ENCODE measurements at regions not wholly inside any gene's neighbourhood (a gene's known extent, or its start where the extent isn't known, plus 50 kb on each side); places are given as distances from the start of the nearest gene placed in this dataset.
A peak's percentile ranks its signal among the peaks of the same experiment; 100 is the strongest.

GRCh38 chr2:226611944-226612318, 187.7 kb downstream of the IRS1 start:
- H3K27ac Mint-ChIP-seq, result peak overlapping the region; percentile 78
- peaks cover 26% of the 10 kb centered on the region for H3K4me1 Mint-ChIP-seq
- H3K36me3 Mint-ChIP-seq, result peaks cover 3% of the 10 kb centered on the region
- H3K27me3 Mint-ChIP-seq (ENCODE audit: low read depth), result no peaks in the 10 kb centered on the region
- H3K4me3 Mint-ChIP-seq, result no peak overlapping the region
- peaks cover 13% of the 10 kb centered on the region for H3K9me3 Mint-ChIP-seq
- no peak for DNase-seq (ENCODE audit: low spot score in 2 of 2, unreplicated experiment in 2 of 2)
- no peak for TF ChIP-seq CTCF (IDR thresholded peaks at IDR 0.05; ENCODE audit: unreplicated experiment)

- H3K4me3 Mint-ChIP-seq, result no peak overlapping the region
- no peaks in the 10 kb centered on the region for H3K27me3 Mint-ChIP-seq (ENCODE audit: low read depth)
- peaks cover 26% of the 10 kb centered on the region for H3K4me1 Mint-ChIP-seq
- TF ChIP-seq CTCF (IDR thresholded peaks at IDR 0.05; ENCODE audit: unreplicated experiment), result no peak
- no peak for DNase-seq (ENCODE audit: low spot score in 2 of 2, unreplicated experiment in 2 of 2)
- H3K36me3 Mint-ChIP-seq, result peaks cover 2% of the 10 kb centered on the region
- H3K9me3 Mint-ChIP-seq, result peaks cover 13% of the 10 kb centered on the region
- peak overlapping the region; percentile 78 for H3K27ac Mint-ChIP-seq
These were observed 188.2 kb downstream of the IRS1 start for GRCh38 chr2:226611196-226611943.

- Mint-ChIP-seq H3K27ac (no peak overlapping the region), H3K36me3 (peaks cover 2% of the 10 kb centered on the region), H3K9me3 (peaks cover 10% of the 10 kb centered on the region), H3K4me3 (no peak overlapping the region), H3K4me1 (peaks cover 18% of the 10 kb centered on the region), H3K27me3 (ENCODE audit: low read depth) (no peaks in the 10 kb centered on the region)
- DNase-seq (ENCODE audit: low spot score in 2 of 2, unreplicated experiment in 2 of 2), result no peak
- no peak for TF ChIP-seq CTCF (IDR thresholded peaks at IDR 0.05; ENCODE audit: unreplicated experiment)
These were observed 190.3 kb downstream of the IRS1 start for GRCh38 chr2:226609366-226609765.

GRCh38 chr2:226608451-226608850, 191.2 kb downstream of the IRS1 start:
- Mint-ChIP-seq H3K9me3 (peaks cover 10% of the 10 kb centered on the region), H3K4me1 (peaks cover 18% of the 10 kb centered on the region), H3K27ac (no peak overlapping the region), H3K4me3 (no peak overlapping the region), H3K27me3 (ENCODE audit: low read depth) (no peaks in the 10 kb centered on the region), H3K36me3 (peaks cover 2% of the 10 kb centered on the region)
- no peak for DNase-seq (ENCODE audit: low spot score in 2 of 2, unreplicated experiment in 2 of 2)
- no peak for TF ChIP-seq CTCF (IDR thresholded peaks at IDR 0.05; ENCODE audit: unreplicated experiment)

- Mint-ChIP-seq H3K27me3 (ENCODE audit: low read depth) (no peaks in the 10 kb centered on the region), H3K27ac (peak overlapping the region; percentile 17), H3K9me3 (peaks cover 10% of the 10 kb centered on the region), H3K4me3 (no peak overlapping the region), H3K4me1 (peaks cover 27% of the 10 kb centered on the region), H3K36me3 (peaks cover 2% of the 10 kb centered on the region)
- no peak for DNase-seq (ENCODE audit: low spot score in 2 of 2, unreplicated experiment in 2 of 2)
- TF ChIP-seq CTCF (IDR thresholded peaks at IDR 0.05; ENCODE audit: unreplicated experiment), result no peak
These were observed 192.2 kb downstream of the IRS1 start for GRCh38 chr2:226607379-226607778.
